ENCODE measurements at regions not wholly inside any gene's neighbourhood (a gene's known extent, or its start where the extent isn't known, plus 50 kb on each side); places are given as distances from the start of the nearest gene placed in this dataset.

GRCh38 chr2:219918254-219918653 lies 290.8 kb downstream of the SLC4A3 start:
- Histone ChIP-seq H2AFZ (ENCODE audit: low read depth, low read length) (no peak overlapping the region), H3K27ac (ENCODE audit: low read length) (no peak overlapping the region), H3K4me2 (ENCODE audit: low read length) (no peak overlapping the region), H3K4me3 (ENCODE audit: low read length) (no peak overlapping the region), H3K79me2 (replicated peaks; ENCODE audit: insufficient read depth, low read length) (no peaks in the 10 kb centered on the region), H3K9me3 (ENCODE audit: low read length) (no peaks in the 10 kb centered on the region), H3K27me3 (ENCODE audit: insufficient read depth, low read depth, low read length) (no peaks in the 10 kb centered on the region), H4K20me1 (ENCODE audit: insufficient read depth) (no peaks in the 10 kb centered on the region), H3K9me2 (ENCODE audit: insufficient read depth, low read length) (no peaks in the 10 kb centered on the region), H3K36me3 (ENCODE audit: insufficient read depth, low read length) (no peaks in the 10 kb centered on the region), H3K9ac (ENCODE audit: low read length) (no peak overlapping the region), H3F3A (ENCODE audit: insufficient read depth, low read length, poor library complexity, severe bottlenecking) (no peaks in the 10 kb centered on the region)
- TF ChIP-seq TAF1 (IDR thresholded peaks at IDR 0.05; ENCODE audit: low read depth): no peak
- no peak for TF ChIP-seq EP300 (conservative IDR thresholded peaks at IDR 0.05; ENCODE audit: poor library complexity, severe bottlenecking)

GRCh38 chr2:219918944-219919343 lies 291.5 kb downstream of the SLC4A3 start:
- no peak overlapping the region for H3K27ac ChIP-seq (ENCODE audit: low read length)
- no peak overlapping the region for H3K9ac ChIP-seq (ENCODE audit: low read length)
- no peak overlapping the region for H3K4me2 ChIP-seq (ENCODE audit: low read length)
- no peaks in the 10 kb centered on the region for H3K36me3 ChIP-seq (ENCODE audit: insufficient read depth, low read length)
- no peaks in the 10 kb centered on the region for H3F3A ChIP-seq (ENCODE audit: insufficient read depth, low read length, poor library complexity, severe bottlenecking)
- H3K79me2 ChIP-seq (replicated peaks; ENCODE audit: insufficient read depth, low read length): no peaks in the 10 kb centered on the region
- TF ChIP-seq TAF1 (IDR thresholded peaks at IDR 0.05; ENCODE audit: low read depth) (no peak), SMC3 (conservative IDR thresholded peaks at IDR 0.05; ENCODE audit: poor library complexity) (no peak), POLR2AphosphoS5 (IDR thresholded peaks at IDR 0.05) (no peak), RAD21 (conservative IDR thresholded peaks at IDR 0.05) (no peak), EP300 (conservative IDR thresholded peaks at IDR 0.05; ENCODE audit: poor library complexity, severe bottlenecking) (no peak), EZH2 (IDR thresholded peaks at IDR 0.05; ENCODE audit: borderline replicate concordance, insufficient read depth, low read length, poor library complexity, severe bottlenecking) (no peak), MXI1 (conservative IDR thresholded peaks at IDR 0.05; ENCODE audit: poor library complexity, severe bottlenecking) (no peak), REST (IDR thresholded peaks at IDR 0.05; ENCODE audit: borderline replicate concordance) (no peak)
- TF ChIP-seq, protein P1, sequence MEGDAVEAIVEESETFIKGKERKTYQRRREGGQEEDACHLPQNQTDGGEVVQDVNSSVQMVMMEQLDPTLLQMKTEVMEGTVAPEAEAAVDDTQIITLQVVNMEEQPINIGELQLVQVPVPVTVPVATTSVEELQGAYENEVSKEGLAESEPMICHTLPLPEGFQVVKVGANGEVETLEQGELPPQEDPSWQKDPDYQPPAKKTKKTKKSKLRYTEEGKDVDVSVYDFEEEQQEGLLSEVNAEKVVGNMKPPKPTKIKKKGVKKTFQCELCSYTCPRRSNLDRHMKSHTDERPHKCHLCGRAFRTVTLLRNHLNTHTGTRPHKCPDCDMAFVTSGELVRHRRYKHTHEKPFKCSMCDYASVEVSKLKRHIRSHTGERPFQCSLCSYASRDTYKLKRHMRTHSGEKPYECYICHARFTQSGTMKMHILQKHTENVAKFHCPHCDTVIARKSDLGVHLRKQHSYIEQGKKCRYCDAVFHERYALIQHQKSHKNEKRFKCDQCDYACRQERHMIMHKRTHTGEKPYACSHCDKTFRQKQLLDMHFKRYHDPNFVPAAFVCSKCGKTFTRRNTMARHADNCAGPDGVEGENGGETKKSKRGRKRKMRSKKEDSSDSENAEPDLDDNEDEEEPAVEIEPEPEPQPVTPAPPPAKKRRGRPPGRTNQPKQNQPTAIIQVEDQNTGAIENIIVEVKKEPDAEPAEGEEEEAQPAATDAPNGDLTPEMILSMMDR (IDR thresholded peaks at IDR 0.05; ENCODE audit: poor library complexity, severe bottlenecking): no peak
- H3K9me3 ChIP-seq (ENCODE audit: low read length): no peaks in the 10 kb centered on the region
- H3K27me3 ChIP-seq (ENCODE audit: insufficient read depth, low read depth, low read length): no peaks in the 10 kb centered on the region
- H3K9me2 ChIP-seq (ENCODE audit: insufficient read depth, low read length): no peaks in the 10 kb centered on the region
- H4K20me1 ChIP-seq (ENCODE audit: insufficient read depth): no peaks in the 10 kb centered on the region
- H2AFZ ChIP-seq (ENCODE audit: low read depth, low read length): no peak overlapping the region
- no peak overlapping the region for H3K4me3 ChIP-seq (ENCODE audit: low read length)

GRCh38 chr2:219919506-219919905 lies 292.1 kb downstream of the SLC4A3 start:
- Histone ChIP-seq H2AFZ (ENCODE audit: low read depth, low read length) (no peak overlapping the region), H3K9me3 (ENCODE audit: low read length) (no peaks in the 10 kb centered on the region), H3K27ac (ENCODE audit: low read length) (no peak overlapping the region), H3K9ac (ENCODE audit: low read length) (no peak overlapping the region), H3K4me3 (ENCODE audit: low read length) (no peak overlapping the region), H3K4me2 (ENCODE audit: low read length) (no peak overlapping the region), H3K9me2 (ENCODE audit: insufficient read depth, low read length) (no peaks in the 10 kb centered on the region), H3K79me2 (replicated peaks; ENCODE audit: insufficient read depth, low read length) (no peaks in the 10 kb centered on the region), H3K36me3 (ENCODE audit: insufficient read depth, low read length) (no peaks in the 10 kb centered on the region), H4K20me1 (ENCODE audit: insufficient read depth) (no peaks in the 10 kb centered on the region), H3K27me3 (ENCODE audit: insufficient read depth, low read depth, low read length) (no peaks in the 10 kb centered on the region), H3F3A (ENCODE audit: insufficient read depth, low read length, poor library complexity, severe bottlenecking) (no peaks in the 10 kb centered on the region)
- no peak for TF ChIP-seq REST (IDR thresholded peaks at IDR 0.05; ENCODE audit: borderline replicate concordance)
- TF ChIP-seq, protein P1 (IDR thresholded peaks at IDR 0.05; ENCODE audit: poor library complexity, severe bottlenecking): no peak
- no peak for TF ChIP-seq MXI1 (conservative IDR thresholded peaks at IDR 0.05; ENCODE audit: poor library complexity, severe bottlenecking)
- TF ChIP-seq POLR2AphosphoS5 (IDR thresholded peaks at IDR 0.05): no peak
- no peak for TF ChIP-seq RAD21 (conservative IDR thresholded peaks at IDR 0.05)
- no peak for TF ChIP-seq EZH2 (IDR thresholded peaks at IDR 0.05; ENCODE audit: borderline replicate concordance, insufficient read depth, low read length, poor library complexity, severe bottlenecking)
- TF ChIP-seq SMC3 (conservative IDR thresholded peaks at IDR 0.05; ENCODE audit: poor library complexity): no peak
- TF ChIP-seq TAF1 (IDR thresholded peaks at IDR 0.05; ENCODE audit: low read depth): no peak
- TF ChIP-seq EP300 (conservative IDR thresholded peaks at IDR 0.05; ENCODE audit: poor library complexity, severe bottlenecking): no peak
